22Rv1 (cell line): ENCODE measurements at regions not wholly inside any gene's neighbourhood (a gene's known extent, or its start where the extent isn't known, plus 50 kb on each side); places are given as distances from the start of the nearest gene placed in this dataset.

Experiments used
- H3K27ac ChIP-seq: fragments of 450-650 bp; 2 replicates; pipeline ENCODE4 v1.5.1; 2017
- ZFX ChIP-seq: fragments of 450-650 bp; IDR thresholded peaks from 2 replicates; pipeline ENCODE4 v1.6.1; 2017; ENCODE audit warnings: antibody characterized with exemption, borderline replicate concordance
- TF ChIP-seq, protein P1 (sequence below): fragments of 450-650 bp; IDR thresholded peaks from 2 replicates; pipeline ENCODE4 v1.5.1; 2017; ENCODE audit warnings: mild to moderate bottlenecking

DNA sequence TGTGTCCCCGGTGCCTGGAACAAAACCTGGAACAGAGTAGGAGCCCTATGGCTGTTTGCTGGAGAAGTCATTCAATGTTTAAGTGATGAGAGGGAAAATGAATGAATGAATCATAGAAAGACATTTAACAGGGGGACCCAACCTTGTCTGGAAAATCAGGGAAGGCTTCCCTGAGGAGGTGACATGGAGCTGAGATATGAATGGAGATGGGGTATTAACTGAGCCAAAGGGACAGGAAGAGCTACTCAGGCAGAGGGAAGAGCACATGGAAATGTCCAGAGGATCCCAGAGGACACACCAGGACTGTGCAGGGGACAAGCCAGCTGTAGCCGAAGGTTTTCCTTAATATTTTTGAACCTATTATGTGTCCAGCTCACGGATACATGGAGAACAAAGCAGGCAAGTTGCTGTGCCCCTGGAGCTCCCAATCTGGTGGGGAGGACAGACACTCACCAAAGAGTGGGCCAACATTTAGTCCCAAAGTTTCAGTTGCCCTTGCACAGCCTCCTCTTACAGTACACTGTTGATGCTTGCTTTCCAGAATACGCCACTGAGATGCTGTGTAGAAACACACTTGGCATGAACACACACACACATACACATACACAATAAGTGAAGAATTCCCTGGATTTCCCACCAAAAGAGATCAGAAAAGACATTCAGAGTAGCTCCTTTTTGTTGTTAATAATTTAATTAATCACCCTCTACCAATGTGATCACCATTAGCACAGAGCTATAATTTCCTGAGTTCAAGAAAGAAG lies 77.0 kb upstream of the PTPN1 start:
- TF ChIP-seq, protein P1, sequence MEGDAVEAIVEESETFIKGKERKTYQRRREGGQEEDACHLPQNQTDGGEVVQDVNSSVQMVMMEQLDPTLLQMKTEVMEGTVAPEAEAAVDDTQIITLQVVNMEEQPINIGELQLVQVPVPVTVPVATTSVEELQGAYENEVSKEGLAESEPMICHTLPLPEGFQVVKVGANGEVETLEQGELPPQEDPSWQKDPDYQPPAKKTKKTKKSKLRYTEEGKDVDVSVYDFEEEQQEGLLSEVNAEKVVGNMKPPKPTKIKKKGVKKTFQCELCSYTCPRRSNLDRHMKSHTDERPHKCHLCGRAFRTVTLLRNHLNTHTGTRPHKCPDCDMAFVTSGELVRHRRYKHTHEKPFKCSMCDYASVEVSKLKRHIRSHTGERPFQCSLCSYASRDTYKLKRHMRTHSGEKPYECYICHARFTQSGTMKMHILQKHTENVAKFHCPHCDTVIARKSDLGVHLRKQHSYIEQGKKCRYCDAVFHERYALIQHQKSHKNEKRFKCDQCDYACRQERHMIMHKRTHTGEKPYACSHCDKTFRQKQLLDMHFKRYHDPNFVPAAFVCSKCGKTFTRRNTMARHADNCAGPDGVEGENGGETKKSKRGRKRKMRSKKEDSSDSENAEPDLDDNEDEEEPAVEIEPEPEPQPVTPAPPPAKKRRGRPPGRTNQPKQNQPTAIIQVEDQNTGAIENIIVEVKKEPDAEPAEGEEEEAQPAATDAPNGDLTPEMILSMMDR, result no peak
- TF ChIP-seq ZFX, result no peak
- no peak overlapping the region for H3K27ac ChIP-seq

DNA sequence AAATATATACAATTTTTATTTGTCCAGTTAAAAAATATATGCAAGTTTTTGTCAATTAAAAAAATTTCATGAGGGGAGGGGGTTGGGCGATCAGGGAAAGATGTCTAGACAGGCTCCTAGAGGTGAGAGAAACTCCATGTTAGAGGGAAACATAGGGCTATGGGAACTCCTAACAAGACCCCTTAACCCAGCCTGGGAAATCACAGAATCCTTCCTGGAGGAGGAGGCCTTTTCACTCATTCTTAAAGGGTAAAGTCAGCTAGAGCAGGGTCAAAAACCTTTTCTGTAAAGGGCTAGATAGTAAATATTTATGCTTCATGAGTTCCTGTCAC lies 75.9 kb upstream of the PTPN1 start:
- no peak for TF ChIP-seq ZFX
- TF ChIP-seq, protein P1, result no peak
- H3K27ac ChIP-seq, result peak overlapping the region; percentile 40

DNA sequence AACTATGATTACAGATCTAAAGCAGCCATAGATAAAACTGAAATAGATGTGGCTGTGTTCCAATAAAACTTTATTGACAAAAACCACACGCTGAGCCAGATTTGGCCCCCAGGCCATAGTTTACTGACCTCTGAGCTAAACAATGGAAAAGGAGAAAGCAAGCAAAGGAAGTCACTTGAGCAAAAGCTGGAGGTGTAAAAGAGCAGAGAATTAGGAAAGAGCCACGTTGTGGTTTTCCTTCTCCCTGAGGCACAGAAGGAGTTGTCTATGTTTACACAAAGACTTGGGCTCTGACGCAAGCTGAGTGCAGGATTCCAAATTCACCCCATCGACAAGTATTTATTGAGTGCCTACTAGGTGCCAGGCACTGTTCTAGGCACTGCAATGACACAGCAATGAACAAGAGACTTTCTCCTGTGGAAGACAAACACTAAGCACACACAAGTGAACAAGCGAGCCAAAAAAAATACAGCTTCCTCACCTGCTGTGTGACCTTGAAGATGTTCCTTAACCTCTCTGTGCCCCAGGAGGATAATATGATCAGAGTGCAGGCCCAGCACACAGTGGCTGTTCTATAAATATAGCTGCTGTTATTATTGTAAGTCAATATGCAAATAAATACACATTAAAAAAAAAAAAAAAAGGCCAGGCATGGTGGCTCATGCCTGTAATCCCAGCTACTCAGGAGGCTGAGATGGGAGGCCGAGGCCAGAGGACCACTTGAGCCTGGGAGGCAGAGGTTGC lies 75.4 kb upstream of the PTPN1 start:
- no peak for TF ChIP-seq ZFX
- TF ChIP-seq, protein P1, result no peak
- H3K27ac ChIP-seq, result peak overlapping the region; percentile 40

DNA sequence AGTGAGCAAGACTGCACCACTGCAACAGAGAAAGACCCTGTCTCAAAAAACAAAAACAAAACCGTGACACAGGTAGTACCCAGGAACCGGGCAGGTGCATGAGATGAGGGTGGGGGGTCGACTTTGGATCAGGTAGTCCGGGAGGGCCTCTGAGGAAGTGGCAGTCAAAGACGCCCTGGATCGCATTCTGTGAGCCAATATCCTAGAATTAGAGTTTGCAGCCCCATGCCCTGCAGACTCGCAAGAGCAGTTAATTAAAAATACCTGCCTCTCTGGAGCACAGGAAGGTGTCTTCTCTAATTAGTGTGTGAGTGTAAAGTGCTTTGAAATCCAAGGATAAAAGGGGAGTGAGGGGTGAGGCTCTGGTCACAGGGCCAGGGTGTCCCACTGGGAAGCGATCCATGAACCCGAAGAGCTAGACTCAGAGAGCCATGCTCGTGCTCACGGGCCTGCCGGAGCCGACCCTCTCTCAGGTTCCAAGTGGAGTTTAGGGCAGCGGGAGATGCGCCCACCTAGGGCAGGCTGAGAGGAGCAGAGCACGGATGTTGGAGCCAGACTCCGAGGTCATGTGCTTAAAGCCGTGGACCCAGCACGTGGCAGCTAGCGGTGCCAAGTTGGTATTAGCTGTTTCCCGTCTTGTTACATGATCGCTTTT lies 74.7 kb upstream of the PTPN1 start:
- H3K27ac ChIP-seq, result no peak overlapping the region

DNA sequence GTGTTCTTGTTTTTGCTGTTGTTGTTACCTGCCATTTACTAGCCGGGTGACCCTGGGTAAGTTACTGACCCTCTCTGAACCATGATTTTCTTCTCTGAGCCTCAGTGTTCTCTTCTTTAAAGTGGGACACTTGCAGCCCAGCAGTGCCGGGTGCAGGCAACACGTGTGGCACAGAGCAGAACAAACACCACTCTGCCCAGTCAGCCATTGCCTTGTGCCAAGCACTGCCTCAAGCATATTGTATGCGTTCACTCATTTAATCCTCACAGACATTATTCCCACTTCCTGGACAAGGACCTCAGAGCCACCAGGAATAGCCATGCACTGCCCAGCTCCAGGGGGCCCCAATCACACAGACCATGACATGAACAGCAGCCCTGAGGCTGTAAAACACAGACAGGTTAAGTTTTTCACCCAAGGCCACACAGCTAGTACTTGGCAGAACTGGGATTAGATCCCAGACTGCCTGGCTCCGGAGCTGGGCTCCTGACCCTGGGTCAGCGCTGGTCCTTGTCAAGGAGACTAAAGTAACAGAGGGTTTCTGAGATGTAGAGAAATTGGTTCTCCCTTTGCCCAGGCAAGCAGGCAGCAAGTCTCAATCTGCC lies 74.0 kb upstream of the PTPN1 start:
- TF ChIP-seq, protein P1, result no peak
- TF ChIP-seq ZFX, result no peak

More for the DNA sequence above, 74.7 kb upstream of the PTPN1 start:
- no peak for TF ChIP-seq ZFX
- TF ChIP-seq, protein P1, result no peak

DNA sequence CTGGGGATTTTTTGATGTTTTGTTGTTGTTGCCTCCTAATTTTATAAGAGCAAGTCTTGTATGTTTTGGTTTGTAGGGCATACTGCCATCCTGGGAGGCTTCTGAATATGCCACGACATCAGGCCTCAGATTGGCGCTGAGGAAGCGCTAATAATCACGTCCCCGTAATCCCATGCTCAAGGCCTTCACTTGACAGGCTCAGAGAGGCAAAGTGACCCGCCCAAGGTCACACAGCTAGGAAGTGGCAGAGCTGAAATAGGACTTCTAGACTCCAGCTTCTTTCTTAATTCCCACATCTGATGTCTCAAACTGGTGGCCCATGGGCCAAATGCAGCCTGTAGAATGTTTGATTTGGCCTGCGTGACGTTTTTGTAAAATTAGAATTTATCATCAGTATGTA lies 73.5 kb upstream of the PTPN1 start:
- TF ChIP-seq, protein P1, result no peak
- TF ChIP-seq ZFX, result no peak
- no peak overlapping the region for H3K27ac ChIP-seq

More for the DNA sequence above, 74.0 kb upstream of the PTPN1 start:
- no peak overlapping the region for H3K27ac ChIP-seq
